NCI-H82 treated with DMSO at 0.1 percent for 48 hours (cell line): ENCODE measurements at regions not wholly inside any gene's neighbourhood (a gene's known extent, or its start where the extent isn't known, plus 50 kb on each side); places are given as distances from the start of the nearest gene placed in this dataset.
"Not testable (repeated sequence)": the region's sequence is repeated elsewhere in the genome, so short reads cannot be mapped to it uniquely, and the experiment has no call there.

Experiments used
- DNase-seq: peaks from one replicate; lab custom pipeline; 2025; ENCODE audit not compliant: unreplicated experiment; lab: John Stamatoyannopoulos, UW

DNA sequence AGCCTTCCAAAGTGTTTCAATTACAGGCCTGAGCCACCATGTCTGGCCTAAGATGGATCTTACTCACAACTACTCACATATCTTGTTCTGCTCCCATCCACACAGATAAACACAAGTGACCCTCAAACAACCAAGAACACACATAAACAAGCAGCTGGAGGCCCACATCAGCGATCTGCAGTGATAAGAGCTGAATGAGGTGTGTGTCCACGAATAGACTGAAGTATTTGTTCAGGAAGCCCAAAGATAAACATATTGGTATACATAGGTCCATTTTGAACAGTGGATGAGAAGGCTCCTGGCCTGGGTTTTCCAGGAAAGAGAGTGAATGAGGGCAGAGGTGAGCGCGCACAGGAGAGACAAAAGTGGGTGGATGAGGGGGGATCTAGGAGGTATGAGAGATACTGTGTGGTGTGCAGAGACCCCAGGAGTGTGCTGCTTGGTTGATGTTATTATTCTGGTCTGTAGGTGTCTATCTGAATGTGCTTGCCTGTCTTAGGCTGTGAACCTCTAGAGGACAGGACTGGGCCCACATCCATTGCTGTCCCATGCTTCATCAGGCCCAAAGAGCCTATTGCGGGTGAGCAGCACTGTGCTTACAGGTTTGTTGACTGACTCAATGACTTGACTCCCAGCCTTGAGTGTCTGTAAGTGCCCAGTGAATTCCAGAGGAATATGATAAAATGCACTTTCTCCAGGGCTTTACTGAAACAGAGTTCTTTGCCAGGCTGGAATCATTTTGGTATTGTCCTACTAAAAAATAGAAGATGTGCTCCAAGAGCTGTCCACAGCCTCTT, 79.9 kb upstream of the ATP1A1 start:
- DNase-seq, result no peak

DNA sequence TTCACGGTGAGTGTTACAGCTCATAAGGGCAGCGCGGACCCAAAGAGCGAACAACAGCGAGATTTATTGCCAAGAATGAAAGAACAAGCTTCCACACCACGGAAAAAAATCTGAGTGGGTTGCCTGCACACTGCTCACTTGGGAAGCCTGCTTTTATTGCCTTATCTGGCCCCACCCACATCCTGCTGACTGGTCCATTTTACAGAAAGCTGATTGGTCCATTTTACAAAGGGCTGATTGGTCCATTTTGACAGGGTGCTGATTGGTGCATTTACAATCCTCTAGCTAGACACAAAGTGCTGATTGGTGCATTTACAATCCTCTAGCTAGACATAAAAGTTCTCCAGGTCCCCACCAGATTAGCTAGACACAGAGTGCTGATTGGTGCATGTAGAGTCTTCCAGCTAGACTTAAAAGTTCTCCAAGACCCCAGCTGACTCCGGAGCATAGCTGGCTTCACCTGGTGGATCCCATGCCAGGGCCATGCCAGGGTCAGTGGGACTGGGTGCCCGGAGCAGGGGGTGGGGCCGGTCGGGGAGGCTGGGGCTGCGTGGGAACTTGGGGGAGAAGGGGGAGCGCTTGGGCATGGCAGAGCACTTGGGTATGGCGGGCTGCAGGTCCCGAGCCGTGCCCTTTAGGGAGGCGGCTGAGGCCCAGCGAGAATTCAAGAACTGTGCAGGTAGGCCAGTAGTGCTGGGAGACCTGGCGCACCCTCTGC, 75.4 kb upstream of the ATP1A1 start:
- DNase-seq, result no peak

DNA sequence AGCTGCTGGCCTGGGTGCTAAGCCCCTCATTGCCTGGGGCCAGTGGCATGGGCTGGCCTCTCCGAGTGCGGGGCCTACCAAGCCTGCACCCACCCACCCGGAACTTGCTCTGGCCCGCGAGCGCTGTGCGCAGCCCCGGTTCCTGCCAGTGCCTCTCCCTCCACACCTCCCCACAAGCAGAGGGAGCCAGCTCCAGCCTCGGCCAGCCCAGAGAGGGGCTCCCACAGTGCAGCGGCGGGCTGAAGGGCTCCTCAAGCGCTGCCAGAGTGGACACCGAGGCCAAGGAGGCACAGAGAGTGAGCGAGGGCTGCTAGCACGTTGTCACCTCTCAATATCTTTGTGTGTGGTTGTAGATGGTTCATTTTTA, 74.8 kb upstream of the ATP1A1 start:
- not testable (repeated sequence) for DNase-seq

DNA sequence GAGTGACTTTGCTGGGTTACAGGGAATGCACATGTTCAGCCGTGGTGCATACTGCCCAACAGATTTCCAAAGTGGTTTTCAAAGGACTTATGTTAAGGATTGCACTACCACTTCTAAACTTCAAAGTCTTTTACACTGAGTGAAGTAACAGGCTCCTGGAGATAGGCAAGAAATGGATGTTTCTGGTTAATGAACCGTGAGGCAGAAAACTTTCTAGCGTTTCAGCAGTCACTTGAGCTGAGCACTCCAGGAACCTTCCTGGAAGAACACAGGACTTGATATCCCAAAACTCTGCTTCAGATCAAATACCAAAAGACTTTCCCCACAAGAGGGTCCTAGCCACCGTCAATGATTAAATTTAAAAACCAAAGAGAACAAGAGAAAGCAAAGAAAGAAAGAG, 74.3 kb upstream of the ATP1A1 start:
- no peak for DNase-seq

DNA sequence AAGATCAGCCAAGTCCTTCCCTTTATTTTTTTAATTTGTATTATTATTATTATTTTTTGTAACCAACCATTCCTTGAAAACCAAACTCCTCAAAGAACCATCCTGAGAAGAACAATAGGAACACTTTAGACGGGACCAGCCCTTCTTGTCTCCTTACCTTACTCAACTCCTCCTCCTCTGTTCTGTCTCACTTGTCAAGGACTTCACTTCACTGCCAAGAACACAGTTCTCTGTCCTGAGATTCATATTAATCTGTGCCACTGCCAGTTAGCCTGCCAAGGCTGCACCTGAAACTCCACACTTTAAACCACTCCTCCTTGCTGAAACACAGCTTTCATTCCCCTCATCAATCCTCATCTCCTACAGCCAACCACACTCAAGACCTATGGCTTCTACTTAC, 73.8 kb upstream of the ATP1A1 start:
- DNase-seq, result no peak

DNA sequence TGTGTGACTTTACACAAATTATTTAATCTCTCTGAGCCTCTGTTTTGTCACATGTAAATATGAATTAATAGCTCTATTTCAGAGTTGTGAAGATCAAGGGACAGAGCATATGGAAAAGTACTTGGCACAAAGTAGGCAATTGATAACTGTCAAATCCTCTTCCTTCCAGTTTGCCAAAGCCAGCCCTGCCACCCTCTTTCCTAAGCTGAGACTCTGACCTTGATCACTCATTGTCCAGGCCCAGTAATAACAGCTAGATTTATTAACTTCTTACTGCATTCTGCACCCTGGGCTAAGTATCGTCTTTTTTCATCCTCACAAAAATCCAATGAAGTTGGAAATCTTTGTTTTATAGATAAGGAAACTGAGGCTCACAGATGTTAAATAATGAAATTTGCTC, 70.8 kb upstream of the ATP1A1 start:
- DNase-seq, result no peak

DNA sequence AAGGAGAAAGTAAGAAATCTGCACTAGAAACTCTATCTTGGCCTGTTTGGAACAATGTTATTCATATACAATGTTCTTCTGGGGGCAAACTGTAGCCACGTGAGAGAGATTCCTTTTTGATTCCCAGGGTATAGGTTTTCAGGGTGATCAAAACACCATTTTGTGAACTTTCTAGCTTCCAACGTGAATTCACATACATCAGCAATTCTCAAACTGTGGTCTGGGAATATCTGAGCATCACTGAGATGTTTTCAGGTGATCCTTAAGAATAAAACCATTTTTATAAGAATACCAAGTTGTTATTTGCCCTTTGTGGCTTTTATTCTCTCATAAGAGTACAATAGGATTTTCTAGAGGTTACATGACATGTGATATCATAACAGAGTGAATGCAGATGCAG, 66.9 kb upstream of the ATP1A1 start:
- DNase-seq, result no peak

DNA sequence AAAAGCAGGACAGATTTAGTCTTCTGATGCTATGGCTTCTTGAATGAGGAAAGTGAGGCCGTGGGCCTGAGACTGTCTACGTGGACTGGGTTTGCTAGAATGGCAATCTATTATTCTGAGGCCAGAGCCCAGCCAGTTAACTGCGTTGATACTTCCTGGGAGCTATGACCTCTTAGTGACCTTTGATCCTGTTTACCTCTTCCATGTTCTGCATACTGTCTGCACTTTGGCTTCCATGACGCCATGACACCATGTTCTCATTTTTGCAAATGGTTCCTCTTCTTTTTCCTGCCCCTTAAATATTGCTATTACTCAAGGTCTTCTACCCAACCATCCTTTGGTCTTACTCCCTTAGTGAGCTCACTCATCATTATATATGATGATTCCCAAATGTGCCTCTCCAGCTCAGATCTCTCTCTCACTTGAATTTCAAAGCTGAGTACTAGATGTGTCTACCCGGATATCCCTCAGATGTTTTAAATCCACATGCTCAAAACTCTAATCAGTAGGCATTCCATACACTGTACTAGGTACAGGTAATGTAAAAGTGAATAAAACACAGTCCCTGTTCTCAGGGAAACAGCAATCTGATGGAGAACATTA, 66.1 kb upstream of the ATP1A1 start:
- no peak for DNase-seq

DNA sequence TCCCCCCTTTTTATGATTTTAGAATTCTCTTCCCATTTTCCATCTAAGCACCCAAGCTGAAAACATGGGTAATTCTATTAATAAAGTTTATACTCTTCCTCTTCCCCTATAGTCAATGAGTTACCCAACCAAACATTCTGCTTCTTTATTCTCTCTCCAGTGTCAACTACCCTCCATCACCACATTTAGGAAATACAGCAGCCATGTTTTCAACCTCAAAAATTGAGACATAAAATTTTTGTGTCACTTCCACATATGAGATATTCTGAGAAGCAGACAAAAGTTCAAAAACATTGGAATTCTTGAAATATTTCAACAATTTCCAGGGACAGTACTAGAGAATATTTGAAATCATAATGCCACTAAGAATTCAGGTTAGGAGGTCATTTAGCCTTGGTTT, 64.8 kb upstream of the ATP1A1 start:
- DNase-seq, result no peak

DNA sequence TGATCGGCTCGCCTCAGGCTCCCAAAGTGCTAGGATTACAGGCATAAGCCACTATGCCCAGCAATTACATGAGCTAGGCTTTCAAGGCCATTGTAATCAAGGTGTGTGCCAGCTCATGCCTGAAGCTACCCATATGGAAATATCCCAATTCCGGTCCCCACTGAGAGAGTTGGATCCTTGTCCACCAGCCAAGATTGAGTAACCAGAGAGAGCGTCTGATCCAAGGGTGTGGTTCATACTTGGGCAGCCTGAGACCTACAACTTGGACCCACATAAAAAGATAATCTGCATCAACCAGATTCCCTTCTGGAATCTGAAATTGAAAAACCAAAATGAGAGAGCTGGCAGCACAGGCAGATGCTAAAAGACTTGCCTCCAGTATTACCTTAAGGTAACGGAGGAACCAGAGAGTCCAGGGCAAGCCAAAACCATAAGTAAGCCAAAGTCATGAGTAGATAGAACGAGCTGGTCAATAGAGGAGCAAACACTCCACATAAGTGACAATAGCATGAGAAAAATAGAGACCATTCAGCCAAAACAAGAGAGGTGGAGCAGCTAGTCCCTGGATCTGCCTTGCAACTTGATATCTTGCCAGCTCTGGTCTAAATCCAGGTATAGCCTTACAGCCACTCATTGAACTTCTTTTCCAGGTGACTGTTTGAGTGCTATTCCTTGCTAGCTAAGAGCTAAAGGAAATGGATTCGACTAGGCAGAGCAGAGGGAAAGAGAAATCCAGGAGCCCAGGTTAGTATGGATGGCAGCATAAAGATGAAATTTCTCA, 63.8 kb upstream of the ATP1A1 start:
- DNase-seq, result no peak

DNA sequence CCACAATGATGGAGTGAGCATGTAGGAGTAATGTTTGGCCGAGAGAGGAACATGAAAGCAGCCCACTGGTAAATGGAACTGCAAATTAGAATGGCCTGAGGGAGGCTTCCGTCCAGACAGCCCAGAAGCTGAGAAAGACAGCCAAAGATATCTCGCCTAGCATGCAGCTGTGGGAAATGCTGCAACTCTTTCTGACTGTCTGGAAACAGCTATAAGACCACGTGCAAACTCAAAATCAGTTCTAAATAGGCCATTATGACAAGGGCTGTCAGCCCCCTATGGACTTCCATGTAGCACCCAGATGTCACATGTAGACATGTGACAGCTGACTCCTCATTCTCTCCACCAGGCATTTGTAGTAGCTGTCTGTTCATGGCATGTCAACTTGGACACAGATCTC, 62.9 kb upstream of the ATP1A1 start:
- no peak for DNase-seq

DNA sequence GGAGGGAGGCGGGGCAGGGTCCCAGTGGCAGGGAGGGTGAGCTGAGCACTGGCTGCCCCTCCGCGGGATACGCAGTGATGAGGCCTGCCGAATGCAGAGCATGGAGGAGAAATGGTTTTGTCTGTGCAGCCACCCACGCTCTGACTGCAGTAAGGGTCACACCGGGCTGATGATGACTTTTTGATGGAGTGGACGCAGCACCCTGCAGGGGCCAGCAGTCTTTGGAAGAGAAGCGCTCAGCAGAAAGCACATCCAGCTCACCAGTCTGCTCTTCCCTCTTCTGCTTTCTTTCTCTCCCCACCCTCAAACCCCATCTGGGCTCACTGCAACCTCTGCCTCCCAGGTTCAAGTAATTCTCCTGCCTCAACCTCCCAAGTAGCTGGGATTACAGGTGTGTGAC, 61.9 kb upstream of the ATP1A1 start:
- DNase-seq, result no peak

DNA sequence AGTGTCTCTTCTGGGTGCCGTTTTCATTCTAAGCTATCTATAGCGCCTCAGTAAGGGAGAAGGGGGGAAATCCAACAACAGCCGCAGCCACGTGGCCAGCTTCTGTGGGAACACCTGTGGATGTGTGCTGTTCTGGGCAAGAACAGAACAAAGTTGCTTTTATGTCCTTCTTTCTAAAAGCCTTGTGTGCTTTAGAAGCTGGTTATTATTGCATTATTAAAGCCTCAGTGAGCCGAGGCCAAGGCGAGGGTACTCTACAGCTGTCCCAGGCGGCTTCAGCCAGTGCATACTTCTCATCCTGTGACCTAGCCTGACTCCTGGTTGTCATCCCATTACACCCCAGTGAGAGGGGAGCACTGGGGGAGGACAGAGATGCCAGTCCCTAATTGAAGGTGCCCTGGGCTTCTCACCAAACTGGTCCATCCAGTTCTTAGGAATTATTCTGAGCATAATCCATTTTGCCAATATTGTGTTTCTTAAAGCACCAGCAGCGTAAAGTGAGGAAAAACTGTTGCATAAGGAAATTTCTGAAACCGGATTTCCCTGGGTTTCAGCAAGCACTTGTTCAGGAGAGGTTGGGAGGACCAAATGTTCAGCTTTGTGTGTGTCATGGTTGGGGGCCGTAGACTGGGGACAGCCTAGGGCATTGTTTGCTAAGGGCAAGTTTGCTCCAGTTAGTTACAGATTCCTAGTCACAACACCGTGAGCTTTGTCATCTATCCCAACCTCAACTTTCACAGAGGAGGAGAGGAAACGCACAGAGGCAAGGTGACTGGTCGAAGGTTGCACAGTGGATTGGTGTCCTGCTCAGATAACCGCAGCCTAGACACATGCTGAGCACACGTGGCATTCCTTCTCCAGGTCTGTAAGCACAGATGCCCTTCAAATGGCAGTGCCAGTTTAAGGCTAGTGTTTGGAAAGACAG, 61.0 kb upstream of the ATP1A1 start:
- DNase-seq, result no peak

DNA sequence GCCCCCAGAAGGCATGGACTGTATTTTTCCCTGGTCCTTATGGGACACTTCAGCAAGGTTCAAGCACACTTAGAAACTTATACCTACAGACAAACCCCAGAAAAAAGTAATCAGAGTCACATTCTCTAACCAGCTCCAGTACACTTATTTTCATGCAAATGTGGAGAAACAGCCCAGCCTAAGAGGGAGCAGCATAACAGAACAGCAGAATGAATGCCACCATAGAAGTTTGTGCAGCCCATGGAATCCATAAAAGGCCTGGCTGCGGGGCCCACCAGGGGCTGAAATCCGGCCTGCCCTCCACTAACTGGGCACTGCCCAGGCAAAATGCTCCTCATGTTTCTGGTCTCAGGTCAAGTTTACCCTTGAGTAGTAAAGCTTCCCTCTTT, 60.4 kb upstream of the ATP1A1 start:
- no peak for DNase-seq

DNA sequence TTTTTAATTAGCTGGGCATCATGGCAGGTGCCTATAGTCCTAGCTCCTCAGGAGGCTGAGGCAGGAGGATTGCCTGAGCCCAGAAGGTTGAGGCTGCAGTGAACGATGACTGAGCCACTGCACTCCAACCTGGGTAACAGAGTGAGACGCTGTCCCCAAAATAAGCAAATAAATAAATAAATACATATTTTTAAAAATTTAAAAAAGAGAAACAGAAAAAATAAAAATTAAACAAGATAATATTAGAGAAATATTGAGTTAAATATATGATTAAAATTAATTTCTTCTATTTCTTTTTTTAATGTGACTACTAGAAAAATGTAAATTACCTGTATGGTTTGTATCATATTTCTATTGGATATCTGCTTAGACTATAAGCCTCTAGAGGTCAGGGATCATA, 59.3 kb upstream of the ATP1A1 start:
- DNase-seq, result no peak

DNA sequence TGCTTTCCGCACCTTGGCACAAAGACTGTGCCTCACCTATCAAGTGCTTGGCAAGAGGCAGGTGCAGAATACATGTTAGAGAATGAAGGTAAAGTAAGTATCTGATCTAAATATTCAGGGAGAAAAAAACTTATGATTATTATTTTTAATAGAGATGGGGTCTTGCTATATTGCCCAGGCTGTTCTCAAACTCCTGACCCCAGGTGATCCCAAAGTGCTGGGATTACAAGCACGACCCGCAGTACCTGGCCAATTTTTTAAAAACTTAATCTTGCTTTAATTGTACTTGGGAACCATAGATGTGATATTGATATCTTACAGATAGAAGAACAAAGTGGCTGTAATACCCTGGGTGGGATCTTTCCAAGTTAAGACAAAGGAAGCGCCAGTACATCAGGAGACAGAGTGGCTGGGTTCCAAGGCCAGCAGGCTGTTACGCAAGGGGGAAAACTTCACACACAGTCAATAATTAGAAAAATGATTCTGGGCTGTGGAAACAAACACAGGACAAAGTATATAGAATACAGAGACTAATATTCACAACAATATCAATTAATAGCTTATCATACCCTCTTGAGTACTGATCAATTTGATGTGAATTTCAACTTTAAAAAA, 58.6 kb upstream of the ATP1A1 start:
- no peak for DNase-seq

DNA sequence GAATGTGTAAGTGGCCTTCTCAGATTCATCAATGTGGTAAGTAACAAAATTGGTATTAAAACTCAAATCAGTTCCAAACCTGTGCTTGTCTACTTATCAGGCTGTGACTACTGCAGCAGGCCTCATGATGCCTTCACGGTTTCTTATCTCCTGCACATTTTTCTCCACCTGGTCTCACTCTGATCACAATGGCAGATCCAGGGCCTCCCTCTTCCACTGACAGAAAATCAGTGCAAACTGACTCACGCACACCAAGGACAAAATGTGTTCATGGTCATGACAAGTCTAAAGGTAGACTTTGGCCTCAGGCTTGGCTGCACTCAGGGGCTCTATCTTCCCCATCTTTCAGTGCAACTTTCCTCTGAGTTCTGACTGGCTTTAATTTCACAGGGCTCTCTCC, 56.7 kb upstream of the ATP1A1 start:
- no peak for DNase-seq

DNA sequence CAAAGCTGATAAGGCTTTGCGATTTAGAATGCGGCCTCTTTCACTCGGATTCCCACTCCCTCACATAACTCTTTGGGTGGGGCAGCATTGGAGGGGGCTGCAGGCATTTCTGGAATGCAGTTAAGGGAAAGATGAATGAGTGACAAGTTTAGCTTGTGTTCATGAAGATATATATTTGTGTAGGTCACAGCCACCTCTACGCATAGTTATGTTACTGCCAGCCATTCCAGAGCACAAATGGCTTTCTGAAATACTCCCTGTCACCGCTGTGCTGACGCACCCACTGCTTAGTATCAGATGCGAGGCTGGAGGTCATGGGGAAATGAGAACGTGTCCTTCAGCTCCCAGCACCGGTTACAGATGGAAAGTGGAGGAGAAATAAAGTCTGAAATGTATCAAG, 54.1 kb upstream of the ATP1A1 start:
- DNase-seq, result no peak

DNA sequence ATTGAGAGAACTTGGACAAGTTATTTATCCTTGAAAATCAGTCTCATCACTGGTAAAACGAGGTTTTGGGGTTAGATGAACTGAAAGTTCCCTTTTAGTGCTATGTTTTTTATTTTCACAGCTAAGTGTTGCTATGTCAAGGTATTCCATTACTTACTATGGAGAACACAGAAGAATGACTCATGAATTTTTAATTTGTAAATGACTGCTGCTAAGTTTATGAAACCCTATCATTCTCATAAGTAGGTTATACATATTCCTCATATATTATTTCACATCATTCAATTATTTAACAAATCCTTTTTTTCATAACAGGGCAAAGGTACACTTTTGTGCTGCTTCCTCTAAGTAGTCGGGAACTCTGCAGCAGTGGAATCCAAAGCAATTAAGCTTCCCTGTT, 52.2 kb upstream of the ATP1A1 start:
- DNase-seq, result no peak

DNA sequence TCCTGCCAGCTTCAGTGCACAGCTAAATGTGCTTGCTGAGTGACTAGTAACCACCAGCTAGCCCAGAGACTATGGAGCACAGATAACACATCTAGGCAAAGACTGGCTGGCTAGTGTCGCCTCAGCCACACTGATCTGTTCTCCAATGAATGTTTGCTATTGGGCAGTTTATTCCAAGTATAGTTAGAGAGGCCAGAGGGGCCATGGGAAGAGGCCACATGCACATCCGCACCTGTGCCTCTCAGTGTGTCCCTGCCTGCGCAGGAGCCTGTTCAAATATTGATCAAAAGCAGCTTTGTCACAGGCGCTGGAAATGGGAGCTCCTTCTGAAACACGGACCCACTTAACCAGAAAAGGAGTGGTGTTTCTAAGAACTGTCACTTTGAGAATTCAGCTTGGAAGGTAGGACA, 51.3 kb upstream of the ATP1A1 start:
- no peak for DNase-seq
